Thyroid gland (tissue), 4 donors: ENCODE measurements at regions not wholly inside any gene's neighbourhood (a gene's known extent, or its start where the extent isn't known, plus 50 kb on each side); places are given as distances from the start of the nearest gene placed in this dataset.

ENCODE experiments used
- DNase-seq, 2 donors: peaks; one replicate each; pipeline ENCODE4 v3.0.0-alpha.2; 2019
- H3K27ac ChIP-seq, 3 donors: fragments of 200-600 bp; sonication (generic); 1 replicate in 2 of 3; 2 replicates in 1 of 3; pipeline ENCODE4 v1.5.1; 2016 to 2019; ENCODE audit warnings: mild to moderate bottlenecking in 1 of 3, moderate library complexity in 1 of 3
- H3K27me3 ChIP-seq: fragments of 200-600 bp; sonication (generic); one replicate; pipeline ENCODE4 v1.5.1; 2019
- H3K36me3 ChIP-seq, 2 donors: fragments of 200-600 bp; sonication (generic); one replicate each; pipeline ENCODE4 v1.5.1; 2016 to 2019
- H3K4me1 ChIP-seq, 2 donors: fragments of 200-600 bp; sonication (generic); one replicate each; pipeline ENCODE4 v1.5.1; 2017 to 2019
- H3K4me3 ChIP-seq, 3 donors: fragments of 200-600 bp; sonication (generic); replicated peaks in 1 of 3; 1 replicate in 2 of 3; 2 replicates in 1 of 3; pipeline ENCODE4 v1.5.1; 2016; ENCODE audit warnings: mild to moderate bottlenecking in 1 of 3
- H3K9me3 ChIP-seq: fragments of 200-600 bp; sonication (generic); one replicate; pipeline ENCODE4 v1.5.1; 2017
- POLR2A ChIP-seq, 2 donors: fragments of 450-650 bp; IDR thresholded peaks; one replicate each; pipeline ENCODE4 v1.6.1; 2017; ENCODE audit warnings: antibody characterized with exemption in 2 of 2, mild to moderate bottlenecking in 2 of 2, moderate library complexity in 1 of 2
- WGBS, 2 donors: methylation state at CpG; one replicate each; pipeline ENCODE4 v1.1.5; 2017; 5-methylcytosine and 5-hydroxymethylcytosine counted together
- intact Hi-C: fragments of 100-400 bp; cut with DNase I; formaldehyde crosslinking; loops from one replicate; pipeline ENCODE4 v1.15.1; 2023
- TF ChIP-seq, protein P1 (sequence below), 6 experiments: fragments of 200-600 bp in 3 of 6; fragments of 450-650 bp in 3 of 6; sonication (generic) in 3 of 6; IDR thresholded peaks; one replicate each; pipeline ENCODE4 v1.5.1; 2016 to 2019; ENCODE audit warnings: antibody characterized with exemption in 6 of 6, mild to moderate bottlenecking in 2 of 6, inconsistent platforms in 1 of 6, moderate library complexity in 1 of 6

DNA sequence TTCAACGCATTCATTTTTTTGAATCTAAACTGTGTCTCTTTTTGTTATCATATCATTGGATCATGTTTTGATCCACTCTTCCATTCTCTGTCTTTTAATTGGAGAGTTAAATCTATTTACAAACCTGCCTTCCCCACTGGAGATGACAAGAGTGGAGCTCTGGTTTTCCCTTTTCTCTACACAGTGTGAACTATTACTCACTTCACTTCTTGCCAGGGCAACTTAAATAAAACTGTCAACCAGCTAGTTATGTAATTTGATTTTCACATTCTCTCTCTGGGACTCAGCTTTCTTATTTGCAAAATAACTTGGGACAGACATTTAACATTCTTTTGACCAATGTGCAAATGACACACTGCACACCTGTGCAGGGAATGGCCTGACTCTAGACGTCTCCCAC lies 230.8 kb upstream of the CST7 start:
- H3K4me3 ChIP-seq = no peak overlapping the region
- DNase-seq = no peak
- no peaks in the 10 kb centered on the region for H3K27me3 ChIP-seq
- no peak overlapping the region for H3K27ac ChIP-seq
- H3K9me3 ChIP-seq = no peaks in the 10 kb centered on the region
- H3K4me1 ChIP-seq = no peaks in the 10 kb centered on the region
- WGBS, 2 donors = 84 to 92% methylated on average over 2 of the region's 2 CpGs
- TF ChIP-seq, protein P1, sequence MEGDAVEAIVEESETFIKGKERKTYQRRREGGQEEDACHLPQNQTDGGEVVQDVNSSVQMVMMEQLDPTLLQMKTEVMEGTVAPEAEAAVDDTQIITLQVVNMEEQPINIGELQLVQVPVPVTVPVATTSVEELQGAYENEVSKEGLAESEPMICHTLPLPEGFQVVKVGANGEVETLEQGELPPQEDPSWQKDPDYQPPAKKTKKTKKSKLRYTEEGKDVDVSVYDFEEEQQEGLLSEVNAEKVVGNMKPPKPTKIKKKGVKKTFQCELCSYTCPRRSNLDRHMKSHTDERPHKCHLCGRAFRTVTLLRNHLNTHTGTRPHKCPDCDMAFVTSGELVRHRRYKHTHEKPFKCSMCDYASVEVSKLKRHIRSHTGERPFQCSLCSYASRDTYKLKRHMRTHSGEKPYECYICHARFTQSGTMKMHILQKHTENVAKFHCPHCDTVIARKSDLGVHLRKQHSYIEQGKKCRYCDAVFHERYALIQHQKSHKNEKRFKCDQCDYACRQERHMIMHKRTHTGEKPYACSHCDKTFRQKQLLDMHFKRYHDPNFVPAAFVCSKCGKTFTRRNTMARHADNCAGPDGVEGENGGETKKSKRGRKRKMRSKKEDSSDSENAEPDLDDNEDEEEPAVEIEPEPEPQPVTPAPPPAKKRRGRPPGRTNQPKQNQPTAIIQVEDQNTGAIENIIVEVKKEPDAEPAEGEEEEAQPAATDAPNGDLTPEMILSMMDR (IDR thresholded peaks at IDR 0.05) = no peak
- no peak for TF ChIP-seq POLR2A (IDR thresholded peaks at IDR 0.05)
- no peaks in the 10 kb centered on the region for H3K36me3 ChIP-seq
- intact Hi-C loops = no loop called here

DNA sequence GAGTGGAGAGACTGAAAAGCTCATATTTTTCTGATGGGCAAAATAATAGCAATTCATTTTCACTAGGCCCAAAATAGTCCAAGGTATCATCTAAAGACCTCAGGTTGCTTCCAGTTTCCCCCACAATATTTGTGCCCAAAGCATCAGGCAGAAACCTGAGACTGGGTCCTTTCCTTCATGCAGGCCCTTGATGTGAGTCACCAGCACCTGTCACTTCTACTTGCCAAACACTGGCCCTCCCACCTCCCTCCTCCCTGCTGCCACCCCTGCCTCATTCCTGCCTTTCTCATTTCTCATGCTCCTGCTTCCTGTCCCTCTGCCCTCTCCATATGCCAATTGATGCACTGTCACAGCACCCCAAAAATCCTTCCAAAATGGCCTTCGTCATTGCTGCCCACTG lies 230.4 kb upstream of the CST7 start:
- WGBS, 2 donors = 91 to 92% methylated on average over 1 of the region's 1 CpG
- Histone ChIP-seq H3K27ac (no peak overlapping the region), H3K36me3 (no peaks in the 10 kb centered on the region), H3K9me3 (no peaks in the 10 kb centered on the region), H3K27me3 (no peaks in the 10 kb centered on the region), H3K4me1 (no peaks in the 10 kb centered on the region), H3K4me3 (no peak overlapping the region)
- no peak for DNase-seq
- intact Hi-C loops = no loop called here
- TF ChIP-seq POLR2A (IDR thresholded peaks at IDR 0.05) = no peak
- TF ChIP-seq, protein P1 (IDR thresholded peaks at IDR 0.05) = no peak

DNA sequence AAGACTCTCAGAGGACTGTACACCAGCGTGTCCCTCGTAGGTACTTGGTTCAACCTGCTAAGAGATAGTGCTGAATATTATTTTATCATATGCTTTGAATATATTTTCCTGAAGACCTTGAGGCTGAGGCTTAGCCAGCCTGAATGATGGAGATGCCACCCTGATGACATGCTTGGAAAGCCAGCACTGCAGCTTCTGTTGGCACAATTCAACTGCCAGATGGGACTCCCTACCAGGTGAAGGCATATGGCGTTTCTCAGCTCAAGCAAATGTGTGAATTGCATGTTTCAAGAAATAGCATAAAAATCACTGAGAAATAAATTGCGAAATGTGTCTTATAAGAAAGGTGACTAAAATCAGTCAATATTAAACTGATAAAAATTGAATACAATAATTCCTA lies 228.1 kb upstream of the CST7 start:
- intact Hi-C loops = no loop called here
- TF ChIP-seq, protein P1 (IDR thresholded peaks at IDR 0.05) = no peak
- TF ChIP-seq POLR2A (IDR thresholded peaks at IDR 0.05) = no peak
- WGBS, 2 donors = 92 to 94% methylated on average over 4 of the region's 4 CpGs

DNA sequence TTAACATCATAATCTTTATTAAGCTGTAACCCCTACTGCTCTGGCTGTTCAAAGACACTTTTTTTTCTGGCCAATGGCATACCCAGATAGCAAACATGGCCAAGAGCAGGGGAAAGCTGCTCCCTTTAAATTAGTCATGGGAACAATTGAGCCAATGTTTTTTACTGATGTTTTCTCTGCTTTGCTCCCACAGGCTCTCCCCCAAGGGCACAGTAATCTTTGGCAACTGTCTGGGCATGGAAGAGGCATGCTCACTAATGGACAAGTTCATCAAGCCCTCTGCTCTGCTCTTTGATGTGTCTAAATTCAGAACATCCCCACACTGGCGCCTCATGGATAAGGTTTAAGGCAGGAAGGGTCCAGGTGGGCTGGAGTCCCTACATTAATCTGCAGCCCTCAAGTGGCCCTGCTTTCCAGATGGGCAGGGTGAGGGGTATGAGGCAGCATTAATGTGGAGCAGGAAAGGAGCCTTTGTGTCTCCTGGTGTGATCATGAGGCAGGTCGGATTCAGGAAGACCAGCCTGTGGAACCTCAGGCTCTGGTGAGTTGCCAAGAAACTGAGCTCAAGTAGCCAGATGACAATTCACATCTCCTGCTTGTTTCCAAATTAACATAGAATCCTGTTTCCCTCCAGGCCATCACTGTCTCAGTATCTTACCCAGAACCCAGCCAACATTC lies 227.0 kb upstream of the CST7 start:
- no peaks in the 10 kb centered on the region for H3K9me3 ChIP-seq
- H3K4me3 ChIP-seq = no peak overlapping the region
- 75 to 77% methylated on average over 2 of the region's 2 CpGs for WGBS, 2 donors
- H3K27ac ChIP-seq = no peak overlapping the region
- no peaks in the 10 kb centered on the region for H3K27me3 ChIP-seq
- H3K36me3 ChIP-seq = no peaks in the 10 kb centered on the region
- no peaks in the 10 kb centered on the region for H3K4me1 ChIP-seq
- TF ChIP-seq, protein P1 (IDR thresholded peaks at IDR 0.05) = no peak
- TF ChIP-seq POLR2A (IDR thresholded peaks at IDR 0.05) = no peak
- intact Hi-C loops = no loop called here
- DNase-seq = no peak

More for the DNA sequence above, 228.1 kb upstream of the CST7 start:
- H3K4me3 ChIP-seq = no peak overlapping the region
- no peaks in the 10 kb centered on the region for H3K27me3 ChIP-seq
- no peaks in the 10 kb centered on the region for H3K4me1 ChIP-seq
- DNase-seq = no peak
- no peaks in the 10 kb centered on the region for H3K36me3 ChIP-seq
- no peaks in the 10 kb centered on the region for H3K9me3 ChIP-seq
- H3K27ac ChIP-seq = no peak overlapping the region

DNA sequence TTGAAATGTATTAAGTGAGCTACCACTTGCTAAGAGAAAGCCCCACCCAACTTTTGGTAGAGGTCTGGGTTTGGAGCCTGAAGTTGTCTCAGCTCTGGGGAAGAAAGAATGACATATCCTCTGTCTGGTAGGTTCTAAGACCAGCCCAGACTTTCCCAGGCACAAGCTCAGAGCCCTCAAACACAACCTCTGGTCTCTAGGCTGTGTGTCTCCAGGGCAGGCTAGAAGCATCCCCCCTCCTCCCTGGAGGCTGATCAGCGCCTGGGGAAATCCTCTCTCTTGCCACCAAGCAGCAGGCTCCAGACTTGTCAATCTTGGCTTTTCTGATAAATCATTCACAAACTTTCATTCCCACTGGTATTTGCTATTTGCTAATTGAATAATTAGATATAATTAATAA lies 226.5 kb upstream of the CST7 start:
- Histone ChIP-seq H3K36me3 (no peaks in the 10 kb centered on the region), H3K4me3 (no peak overlapping the region), H3K9me3 (no peaks in the 10 kb centered on the region), H3K4me1 (no peaks in the 10 kb centered on the region), H3K27ac (no peak overlapping the region), H3K27me3 (no peaks in the 10 kb centered on the region)
- TF ChIP-seq POLR2A (IDR thresholded peaks at IDR 0.05) = no peak
- TF ChIP-seq, protein P1 (IDR thresholded peaks at IDR 0.05) = no peak
- DNase-seq = no peak
- WGBS, 2 donors = 85 to 88% methylated on average over 1 of the region's 1 CpG
- intact Hi-C loops = no loop called here
